H1 (cell line): ENCODE measurements at regions not wholly inside any gene's neighbourhood (a gene's known extent, or its start where the extent isn't known, plus 50 kb on each side); places are given as distances from the start of the nearest gene placed in this dataset.

Experiments used
- CTCF ChIP-seq, 3 experiments: IDR thresholded peaks; 1 replicate in 2 of 3; 2 replicates in 1 of 3; pipeline versions ENCODE4 v1.5.1 to v1.6.1; 2011; ENCODE audit warnings: low read length in 3 of 3, mild to moderate bottlenecking in 3 of 3, inconsistent platforms in 2 of 3, low read depth in 1 of 3, moderate library complexity in 1 of 3; ENCODE audit not compliant: insufficient read depth in 1 of 3; ENCODE audit errors: control extremely low read depth in 1 of 3
- TAF1 ChIP-seq: IDR thresholded peaks from 2 replicates; pipeline ENCODE4 v1.6.1; 2011; ENCODE audit warnings: mild to moderate bottlenecking, low read depth, low read length

- TF ChIP-seq TAF1 = no peak
- TF ChIP-seq CTCF (IDR thresholded peaks at IDR 0.05; ENCODE audit: control extremely low read depth in 1 of 3, insufficient read depth in 1 of 3, low read depth in 1 of 3, low read length in 3 of 3) = no peak
Observed at GRCh38 chr6:14401246-14401645, 283.7 kb downstream of the CD83 start.
